ENCODE measurements at regions not wholly inside any gene's neighbourhood (a gene's known extent, or its start where the extent isn't known, plus 50 kb on each side); places are given as distances from the start of the nearest gene placed in this dataset.

GRCh38 chr20:61146023-61146422, 106.0 kb upstream of the CDH4 start (continued):
- no peak for TF ChIP-seq CHD2 (IDR thresholded peaks at IDR 0.05; ENCODE audit: low read length)
- TF ChIP-seq ATF2 (IDR thresholded peaks at IDR 0.05; ENCODE audit: low read length), result no peak
- no peak for TF ChIP-seq KDM1A (IDR thresholded peaks at IDR 0.05; ENCODE audit: borderline replicate concordance, low read length)
- no peak for TF ChIP-seq SP2 (IDR thresholded peaks at IDR 0.05; ENCODE audit: low read length)

Measured in H1 (cell line).